GM23338 (cell line): ENCODE measurements at regions not wholly inside any gene's neighbourhood (a gene's known extent, or its start where the extent isn't known, plus 50 kb on each side); places are given as distances from the start of the nearest gene placed in this dataset.

Experiments
- ATAC-seq: fragments of 200-7000 bp; cut with Tn5 transposase; 3 replicates; pipeline ENCODE4 v1.9.1; 2020
- DNase-seq: peaks from one replicate; pipeline ENCODE4 v3.0.0-alpha.2; 2015; ENCODE audit warnings: low spot score
- H2AFZ ChIP-seq: fragments of 200-600 bp; sonication (generic); 2 replicates; pipeline ENCODE4 v1.8.0; 2016; ENCODE audit warnings: antibody characterized with exemption, mild to moderate bottlenecking, moderate library complexity
- H3F3A ChIP-seq: fragments of 200-600 bp; sonication (generic); replicated peaks from 2 replicates; pipeline ENCODE4 v1.8.0; 2017; ENCODE audit warnings: antibody characterized with exemption, mixed run types, low read depth
- H3K27ac ChIP-seq: fragments of 200-600 bp; sonication (generic); 2 replicates; pipeline ENCODE4 v1.6.1; 2016; ENCODE audit warnings: low read depth
- H3K27me3 ChIP-seq: fragments of 200-600 bp; sonication (generic); 2 replicates; pipeline ENCODE4 v1.8.0; 2016; ENCODE audit warnings: mild to moderate bottlenecking, mixed run types, moderate library complexity; ENCODE audit not compliant: insufficient read depth
- H3K36me3 ChIP-seq: fragments of 200-600 bp; sonication (generic); 2 replicates; pipeline ENCODE4 v1.8.0; 2016; ENCODE audit warnings: mild to moderate bottlenecking; ENCODE audit not compliant: insufficient read depth
- H3K4me1 ChIP-seq: fragments of 200-600 bp; sonication (generic); 2 replicates; pipeline ENCODE4 v1.8.0; 2016; ENCODE audit warnings: mild to moderate bottlenecking, moderate library complexity; ENCODE audit not compliant: insufficient read depth
- H3K4me2 ChIP-seq: fragments of 200-600 bp; sonication (generic); 2 replicates; pipeline ENCODE4 v1.7.1; 2017; ENCODE audit warnings: mixed run types
- H3K4me3 ChIP-seq: fragments of 200-600 bp; sonication (generic); 2 replicates; pipeline ENCODE4 v1.6.1; 2016; ENCODE audit warnings: mixed run types
- H3K79me2 ChIP-seq: fragments of 200-600 bp; sonication (generic); replicated peaks from 2 replicates; pipeline ENCODE4 v1.8.0; 2017; ENCODE audit warnings: mild to moderate bottlenecking; ENCODE audit not compliant: insufficient read depth
- H3K9me2 ChIP-seq: fragments of 200-600 bp; sonication (generic); 2 replicates; pipeline ENCODE4 v1.8.0; 2017; ENCODE audit not compliant: insufficient read depth
- H4K20me1 ChIP-seq: fragments of 200-600 bp; sonication (generic); replicated peaks from 2 replicates; pipeline ENCODE4 v1.8.0; 2017; ENCODE audit warnings: mild to moderate bottlenecking; ENCODE audit not compliant: insufficient read depth
- H3K27ac Mint-ChIP-seq: 2 replicates; pipeline ENCODE4 v1.8.0; 2020; ENCODE audit warnings: inconsistent platforms, mild to moderate bottlenecking, moderate library complexity, mixed read lengths
- H3K27me3 Mint-ChIP-seq: 3 replicates; pipeline ENCODE4 v1.8.0; 2022; ENCODE audit warnings: low read depth, mild to moderate bottlenecking, moderate library complexity, mixed read lengths, inconsistent platforms; ENCODE audit not compliant: insufficient read depth, poor library complexity
- H3K36me3 Mint-ChIP-seq: 3 replicates; pipeline ENCODE4 v1.8.0; 2021; ENCODE audit warnings: low read depth, mild to moderate bottlenecking, inconsistent platforms, moderate library complexity, mixed read lengths
- H3K4me1 Mint-ChIP-seq: 3 replicates; pipeline ENCODE4 v1.8.0; 2020; ENCODE audit warnings: mild to moderate bottlenecking, inconsistent platforms, mixed read lengths
- H3K4me3 Mint-ChIP-seq: 3 replicates; pipeline ENCODE4 v1.8.0; 2021; ENCODE audit warnings: moderate library complexity, mild to moderate bottlenecking, inconsistent platforms, mixed read lengths
- H3K9me3 Mint-ChIP-seq: 3 replicates; pipeline ENCODE4 v1.8.0; 2020; ENCODE audit warnings: moderate library complexity, mild to moderate bottlenecking, inconsistent platforms, mixed read lengths
- CREB1 ChIP-seq: fragments of 250-450 bp; sonication (Bioruptor Pico); IDR thresholded peaks from 2 replicates; pipeline ENCODE4 v1.5.0; 2020; ENCODE audit warnings: low read depth, mild to moderate bottlenecking, moderate library complexity
- EZH2 ChIP-seq: fragments of 200-600 bp; sonication (generic); IDR thresholded peaks from one replicate; pipeline ENCODE4 v1.8.0; 2017; ENCODE audit warnings: antibody characterized with exemption, mild to moderate bottlenecking, low read depth; ENCODE audit not compliant: unreplicated experiment
- EZH2phosphoT487 ChIP-seq: fragments of 200-600 bp; sonication (generic); IDR thresholded peaks from one replicate; pipeline ENCODE4 v1.8.1; 2018; ENCODE audit warnings: antibody characterized with exemption; ENCODE audit not compliant: unreplicated experiment
- ZNF114 ChIP-seq: fragments of 250-450 bp; sonication (Bioruptor Pico); IDR thresholded peaks from 2 replicates; pipeline ENCODE4 v1.5.0; 2020; ENCODE audit warnings: mild to moderate bottlenecking, moderate library complexity
- ZNF331 ChIP-seq: fragments of 250-450 bp; sonication (Bioruptor Pico); IDR thresholded peaks from 2 replicates; pipeline ENCODE4 v1.5.0; 2020; ENCODE audit warnings: low read depth, mild to moderate bottlenecking, moderate library complexity
- TF ChIP-seq, protein P1 (sequence below), 2 experiments: fragments of 200-600 bp in 1 of 2; sonication (generic) in 1 of 2; conservative IDR thresholded peaks; 2 replicates each; pipeline versions ENCODE4 v1.5.1 to v1.6.1; 2016 to 2017; ENCODE audit warnings: antibody characterized with exemption in 2 of 2, low read depth in 2 of 2, mild to moderate bottlenecking in 2 of 2, moderate library complexity in 1 of 2
- TF ChIP-seq, protein P2 (sequence below): IDR thresholded peaks from one replicate; pipeline ENCODE4 v1.6.1; 2018; ENCODE audit warnings: antibody characterized with exemption; ENCODE audit not compliant: unreplicated experiment
- TF ChIP-seq, protein P3 (sequence below): fragments of 250-450 bp; sonication (Bioruptor Pico); IDR thresholded peaks from 2 replicates; pipeline ENCODE4 v1.5.0; 2020; ENCODE audit warnings: mild to moderate bottlenecking, moderate library complexity
- TF ChIP-seq, protein P4 (sequence below): IDR thresholded peaks from 2 replicates; pipeline ENCODE4 v1.6.1; 2016; ENCODE audit warnings: antibody characterized with exemption

DNA sequence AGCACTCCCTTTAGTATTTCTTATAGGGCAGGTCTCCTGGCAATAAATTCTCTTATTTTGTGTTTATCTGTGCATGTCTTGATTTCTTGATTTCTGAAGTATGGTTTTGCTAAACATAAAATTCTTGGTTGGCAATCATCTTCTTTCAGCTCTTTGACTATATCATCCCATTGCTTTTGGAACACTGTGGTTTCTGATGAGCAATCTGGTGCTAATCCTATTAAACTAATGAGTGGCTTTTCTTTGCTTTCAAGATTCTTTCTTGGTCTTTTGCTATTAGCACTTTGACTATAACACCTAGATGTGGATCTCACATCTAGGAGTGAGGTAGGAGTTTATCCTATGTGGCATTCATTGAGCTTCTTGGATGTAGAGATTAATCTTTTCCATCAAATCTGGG, 120.7 kb upstream of the MED13L start (continued):
- TF ChIP-seq, protein P1, sequence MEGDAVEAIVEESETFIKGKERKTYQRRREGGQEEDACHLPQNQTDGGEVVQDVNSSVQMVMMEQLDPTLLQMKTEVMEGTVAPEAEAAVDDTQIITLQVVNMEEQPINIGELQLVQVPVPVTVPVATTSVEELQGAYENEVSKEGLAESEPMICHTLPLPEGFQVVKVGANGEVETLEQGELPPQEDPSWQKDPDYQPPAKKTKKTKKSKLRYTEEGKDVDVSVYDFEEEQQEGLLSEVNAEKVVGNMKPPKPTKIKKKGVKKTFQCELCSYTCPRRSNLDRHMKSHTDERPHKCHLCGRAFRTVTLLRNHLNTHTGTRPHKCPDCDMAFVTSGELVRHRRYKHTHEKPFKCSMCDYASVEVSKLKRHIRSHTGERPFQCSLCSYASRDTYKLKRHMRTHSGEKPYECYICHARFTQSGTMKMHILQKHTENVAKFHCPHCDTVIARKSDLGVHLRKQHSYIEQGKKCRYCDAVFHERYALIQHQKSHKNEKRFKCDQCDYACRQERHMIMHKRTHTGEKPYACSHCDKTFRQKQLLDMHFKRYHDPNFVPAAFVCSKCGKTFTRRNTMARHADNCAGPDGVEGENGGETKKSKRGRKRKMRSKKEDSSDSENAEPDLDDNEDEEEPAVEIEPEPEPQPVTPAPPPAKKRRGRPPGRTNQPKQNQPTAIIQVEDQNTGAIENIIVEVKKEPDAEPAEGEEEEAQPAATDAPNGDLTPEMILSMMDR (conservative IDR thresholded peaks at IDR 0.05; ENCODE audit: low read depth in 2 of 2), result no peak
- TF ChIP-seq EZH2phosphoT487, result no peak
- no peak for TF ChIP-seq ZNF331 (CRISPR knock-in tag)
- TF ChIP-seq, protein P2, sequence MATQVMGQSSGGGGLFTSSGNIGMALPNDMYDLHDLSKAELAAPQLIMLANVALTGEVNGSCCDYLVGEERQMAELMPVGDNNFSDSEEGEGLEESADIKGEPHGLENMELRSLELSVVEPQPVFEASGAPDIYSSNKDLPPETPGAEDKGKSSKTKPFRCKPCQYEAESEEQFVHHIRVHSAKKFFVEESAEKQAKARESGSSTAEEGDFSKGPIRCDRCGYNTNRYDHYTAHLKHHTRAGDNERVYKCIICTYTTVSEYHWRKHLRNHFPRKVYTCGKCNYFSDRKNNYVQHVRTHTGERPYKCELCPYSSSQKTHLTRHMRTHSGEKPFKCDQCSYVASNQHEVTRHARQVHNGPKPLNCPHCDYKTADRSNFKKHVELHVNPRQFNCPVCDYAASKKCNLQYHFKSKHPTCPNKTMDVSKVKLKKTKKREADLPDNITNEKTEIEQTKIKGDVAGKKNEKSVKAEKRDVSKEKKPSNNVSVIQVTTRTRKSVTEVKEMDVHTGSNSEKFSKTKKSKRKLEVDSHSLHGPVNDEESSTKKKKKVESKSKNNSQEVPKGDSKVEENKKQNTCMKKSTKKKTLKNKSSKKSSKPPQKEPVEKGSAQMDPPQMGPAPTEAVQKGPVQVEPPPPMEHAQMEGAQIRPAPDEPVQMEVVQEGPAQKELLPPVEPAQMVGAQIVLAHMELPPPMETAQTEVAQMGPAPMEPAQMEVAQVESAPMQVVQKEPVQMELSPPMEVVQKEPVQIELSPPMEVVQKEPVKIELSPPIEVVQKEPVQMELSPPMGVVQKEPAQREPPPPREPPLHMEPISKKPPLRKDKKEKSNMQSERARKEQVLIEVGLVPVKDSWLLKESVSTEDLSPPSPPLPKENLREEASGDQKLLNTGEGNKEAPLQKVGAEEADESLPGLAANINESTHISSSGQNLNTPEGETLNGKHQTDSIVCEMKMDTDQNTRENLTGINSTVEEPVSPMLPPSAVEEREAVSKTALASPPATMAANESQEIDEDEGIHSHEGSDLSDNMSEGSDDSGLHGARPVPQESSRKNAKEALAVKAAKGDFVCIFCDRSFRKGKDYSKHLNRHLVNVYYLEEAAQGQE, result no peak

DNA sequence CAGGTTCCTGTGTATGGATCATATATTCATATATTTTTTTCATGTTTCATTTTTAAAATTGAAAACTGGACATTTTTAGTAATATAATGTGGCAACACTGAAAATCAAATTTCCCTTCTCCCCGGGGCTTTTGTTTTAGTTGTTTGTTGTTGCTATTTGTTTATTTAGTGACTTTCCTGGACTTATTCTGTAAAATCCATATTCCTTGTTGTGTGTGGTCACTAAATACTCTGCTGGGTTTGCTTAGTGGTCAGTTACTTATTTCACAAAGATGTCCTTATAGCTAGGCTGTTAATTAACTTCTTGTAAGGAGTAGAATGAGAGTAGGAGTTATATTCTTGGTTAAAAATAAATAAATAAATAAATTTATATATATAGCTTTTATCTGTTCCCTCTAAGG, 121.6 kb upstream of the MED13L start:
- Mint-ChIP-seq H3K9me3 (peaks cover 3% of the 10 kb centered on the region; the same call in 1 of the 3 replicates), H3K4me1 (no peaks in the 10 kb centered on the region), H3K27me3 (peaks cover 4% of the 10 kb centered on the region), H3K36me3 (no peaks in the 10 kb centered on the region), H3K27ac (no peak overlapping the region), H3K4me3 (no peak overlapping the region)
- H4K20me1 ChIP-seq, result no peaks in the 10 kb centered on the region
- no peaks in the 10 kb centered on the region for H3F3A ChIP-seq
- ATAC-seq, result no peak
- H3K27me3 ChIP-seq, result no peaks in the 10 kb centered on the region
- H2AFZ ChIP-seq, result no peak overlapping the region
- H3K27ac ChIP-seq, result no peak overlapping the region
- no peak for DNase-seq
- H3K4me2 ChIP-seq, result no peak overlapping the region
- no peaks in the 10 kb centered on the region for H3K79me2 ChIP-seq
- H3K36me3 ChIP-seq, result no peaks in the 10 kb centered on the region
- H3K4me1 ChIP-seq, result no peaks in the 10 kb centered on the region
- no peaks in the 10 kb centered on the region for H3K9me2 ChIP-seq
- no peak overlapping the region for H3K4me3 ChIP-seq
- TF ChIP-seq, protein P3, sequence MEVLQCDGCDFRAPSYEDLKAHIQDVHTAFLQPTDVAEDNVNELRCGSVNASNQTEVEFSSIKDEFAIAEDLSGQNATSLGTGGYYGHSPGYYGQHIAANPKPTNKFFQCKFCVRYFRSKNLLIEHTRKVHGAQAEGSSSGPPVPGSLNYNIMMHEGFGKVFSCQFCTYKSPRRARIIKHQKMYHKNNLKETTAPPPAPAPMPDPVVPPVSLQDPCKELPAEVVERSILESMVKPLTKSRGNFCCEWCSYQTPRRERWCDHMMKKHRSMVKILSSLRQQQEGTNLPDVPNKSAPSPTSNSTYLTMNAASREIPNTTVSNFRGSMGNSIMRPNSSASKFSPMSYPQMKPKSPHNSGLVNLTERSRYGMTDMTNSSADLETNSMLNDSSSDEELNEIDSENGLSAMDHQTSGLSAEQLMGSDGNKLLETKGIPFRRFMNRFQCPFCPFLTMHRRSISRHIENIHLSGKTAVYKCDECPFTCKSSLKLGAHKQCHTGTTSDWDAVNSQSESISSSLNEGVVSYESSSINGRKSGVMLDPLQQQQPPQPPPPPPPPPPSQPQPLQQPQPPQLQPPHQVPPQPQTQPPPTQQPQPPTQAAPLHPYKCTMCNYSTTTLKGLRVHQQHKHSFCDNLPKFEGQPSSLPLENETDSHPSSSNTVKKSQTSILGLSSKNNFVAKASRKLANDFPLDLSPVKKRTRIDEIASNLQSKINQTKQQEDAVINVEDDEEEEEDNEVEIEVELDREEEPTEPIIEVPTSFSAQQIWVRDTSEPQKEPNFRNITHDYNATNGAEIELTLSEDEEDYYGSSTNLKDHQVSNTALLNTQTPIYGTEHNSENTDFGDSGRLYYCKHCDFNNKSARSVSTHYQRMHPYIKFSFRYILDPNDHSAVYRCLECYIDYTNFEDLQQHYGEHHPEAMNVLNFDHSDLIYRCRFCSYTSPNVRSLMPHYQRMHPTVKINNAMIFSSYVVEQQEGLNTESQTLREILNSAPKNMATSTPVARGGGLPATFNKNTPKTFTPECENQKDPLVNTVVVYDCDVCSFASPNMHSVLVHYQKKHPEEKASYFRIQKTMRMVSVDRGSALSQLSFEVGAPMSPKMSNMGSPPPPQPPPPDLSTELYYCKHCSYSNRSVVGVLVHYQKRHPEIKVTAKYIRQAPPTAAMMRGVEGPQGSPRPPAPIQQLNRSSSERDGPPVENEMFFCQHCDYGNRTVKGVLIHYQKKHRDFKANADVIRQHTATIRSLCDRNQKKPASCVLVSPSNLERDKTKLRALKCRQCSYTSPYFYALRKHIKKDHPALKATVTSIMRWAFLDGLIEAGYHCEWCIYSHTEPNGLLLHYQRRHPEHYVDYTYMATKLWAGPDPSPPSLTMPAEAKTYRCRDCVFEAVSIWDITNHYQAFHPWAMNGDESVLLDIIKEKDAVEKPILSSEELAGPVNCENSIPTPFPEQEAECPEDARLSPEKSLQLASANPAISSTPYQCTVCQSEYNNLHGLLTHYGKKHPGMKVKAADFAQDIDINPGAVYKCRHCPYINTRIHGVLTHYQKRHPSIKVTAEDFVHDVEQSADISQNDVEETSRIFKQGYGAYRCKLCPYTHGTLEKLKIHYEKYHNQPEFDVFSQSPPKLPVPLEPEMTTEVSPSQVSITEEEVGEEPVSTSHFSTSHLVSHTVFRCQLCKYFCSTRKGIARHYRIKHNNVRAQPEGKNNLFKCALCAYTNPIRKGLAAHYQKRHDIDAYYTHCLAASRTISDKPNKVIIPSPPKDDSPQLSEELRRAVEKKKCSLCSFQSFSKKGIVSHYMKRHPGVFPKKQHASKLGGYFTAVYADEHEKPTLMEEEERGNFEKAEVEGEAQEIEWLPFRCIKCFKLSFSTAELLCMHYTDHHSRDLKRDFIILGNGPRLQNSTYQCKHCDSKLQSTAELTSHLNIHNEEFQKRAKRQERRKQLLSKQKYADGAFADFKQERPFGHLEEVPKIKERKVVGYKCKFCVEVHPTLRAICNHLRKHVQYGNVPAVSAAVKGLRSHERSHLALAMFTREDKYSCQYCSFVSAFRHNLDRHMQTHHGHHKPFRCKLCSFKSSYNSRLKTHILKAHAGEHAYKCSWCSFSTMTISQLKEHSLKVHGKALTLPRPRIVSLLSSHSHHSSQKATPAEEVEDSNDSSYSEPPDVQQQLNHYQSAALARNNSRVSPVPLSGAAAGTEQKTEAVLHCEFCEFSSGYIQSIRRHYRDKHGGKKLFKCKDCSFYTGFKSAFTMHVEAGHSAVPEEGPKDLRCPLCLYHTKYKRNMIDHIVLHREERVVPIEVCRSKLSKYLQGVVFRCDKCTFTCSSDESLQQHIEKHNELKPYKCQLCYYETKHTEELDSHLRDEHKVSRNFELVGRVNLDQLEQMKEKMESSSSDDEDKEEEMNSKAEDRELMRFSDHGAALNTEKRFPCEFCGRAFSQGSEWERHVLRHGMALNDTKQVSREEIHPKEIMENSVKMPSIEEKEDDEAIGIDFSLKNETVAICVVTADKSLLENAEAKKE, result no peak
- TF ChIP-seq EZH2 (no peak), CREB1 (no peak), ZNF114 (CRISPR knock-in tag) (no peak)
- TF ChIP-seq, protein P4, sequence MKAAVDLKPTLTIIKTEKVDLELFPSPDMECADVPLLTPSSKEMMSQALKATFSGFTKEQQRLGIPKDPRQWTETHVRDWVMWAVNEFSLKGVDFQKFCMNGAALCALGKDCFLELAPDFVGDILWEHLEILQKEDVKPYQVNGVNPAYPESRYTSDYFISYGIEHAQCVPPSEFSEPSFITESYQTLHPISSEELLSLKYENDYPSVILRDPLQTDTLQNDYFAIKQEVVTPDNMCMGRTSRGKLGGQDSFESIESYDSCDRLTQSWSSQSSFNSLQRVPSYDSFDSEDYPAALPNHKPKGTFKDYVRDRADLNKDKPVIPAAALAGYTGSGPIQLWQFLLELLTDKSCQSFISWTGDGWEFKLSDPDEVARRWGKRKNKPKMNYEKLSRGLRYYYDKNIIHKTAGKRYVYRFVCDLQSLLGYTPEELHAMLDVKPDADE, result no peak
- TF ChIP-seq, protein P1 (conservative IDR thresholded peaks at IDR 0.05; ENCODE audit: low read depth in 2 of 2), result no peak
